GM18502 (cell line): ENCODE measurements at regions not wholly inside any gene's neighbourhood (a gene's known extent, or its start where the extent isn't known, plus 50 kb on each side); places are given as distances from the start of the nearest gene placed in this dataset.
A peak's percentile ranks its signal among the peaks of the same experiment; 100 is the strongest.

ENCODE experiments used
- ATAC-seq: cut with Tn5 transposase; IDR thresholded peaks from one replicate; pipeline ENCODE4 v1.9.1; 2021; ENCODE audit warnings: mild to moderate bottlenecking; ENCODE audit not compliant: unreplicated experiment, poor library complexity

DNA sequence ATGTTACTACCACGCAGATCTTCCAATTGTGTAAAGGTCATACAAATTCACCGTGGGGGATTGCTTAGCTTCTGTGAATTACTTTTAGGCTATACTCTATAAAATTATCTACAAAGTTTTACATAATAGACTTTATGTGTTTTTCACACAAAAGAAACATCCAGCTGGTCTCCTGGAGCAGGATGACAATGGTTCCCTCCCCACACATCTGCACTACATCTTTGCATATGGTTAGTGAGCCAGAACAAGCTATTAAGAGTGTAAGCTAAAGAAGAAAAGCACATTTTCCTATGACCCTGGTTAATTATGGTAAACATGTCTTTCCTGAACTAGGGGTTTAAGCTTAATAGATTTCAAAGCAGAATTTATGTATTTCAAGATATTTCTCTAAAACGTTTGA lies 295.1 kb downstream of the ASXL3 start:
- no peak for ATAC-seq

DNA sequence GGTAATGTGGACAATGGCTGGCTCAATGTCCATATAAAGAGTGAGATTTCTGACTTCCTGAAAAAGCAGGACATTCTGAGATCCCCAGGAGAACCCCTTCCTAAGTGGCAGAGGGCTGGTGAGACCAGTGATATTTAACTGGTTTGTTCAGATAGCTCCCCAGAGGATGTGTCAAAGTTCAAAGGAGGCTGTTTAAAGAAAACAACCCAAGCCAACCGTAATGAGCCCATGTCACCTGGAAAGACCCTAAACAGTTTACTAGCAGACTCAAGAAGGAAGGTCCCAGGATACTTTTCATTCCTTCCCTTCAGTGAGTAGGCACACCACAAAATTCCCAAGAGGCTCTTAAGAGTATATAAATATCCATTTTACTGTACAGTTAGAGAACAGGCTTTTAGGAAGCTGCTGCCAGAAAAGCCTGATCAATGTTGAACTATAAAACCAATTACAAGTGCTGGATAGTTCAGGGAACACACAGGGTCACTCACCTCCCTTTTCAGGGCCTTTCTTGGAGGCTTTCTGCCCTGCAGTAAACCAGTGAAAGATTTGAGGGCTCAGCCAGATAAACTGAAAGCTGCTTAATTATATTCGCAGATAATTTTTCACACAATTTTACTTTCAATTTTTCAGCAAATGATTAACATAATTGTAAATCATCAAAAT lies 293.5 kb downstream of the ASXL3 start:
- ATAC-seq: no peak

GRCh38 chr18:33870059-33870458 lies 292.0 kb downstream of the ASXL3 start:
- no peak for ATAC-seq

GRCh38 chr18:33866386-33866785 lies 288.4 kb downstream of the ASXL3 start:
- ATAC-seq: no peak

DNA sequence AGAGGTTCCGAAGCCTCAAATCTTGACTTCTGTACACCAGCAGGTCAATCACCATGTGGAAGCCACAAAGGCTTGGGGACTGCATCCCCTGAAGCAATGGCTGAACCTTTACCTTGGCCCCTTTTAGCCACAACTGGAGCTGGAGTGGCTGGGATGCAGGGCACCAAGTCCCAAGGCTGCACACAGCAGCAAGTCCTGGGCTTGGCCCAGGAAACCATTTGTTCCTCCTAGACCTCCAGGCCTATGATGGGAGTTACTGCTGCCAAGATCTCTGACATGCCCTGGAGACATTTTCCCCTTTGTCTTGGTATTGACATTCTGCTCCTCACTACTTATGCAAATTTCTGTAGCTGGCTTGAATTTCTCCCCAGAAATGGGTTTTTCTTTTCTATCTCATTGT lies 285.9 kb downstream of the ASXL3 start:
- no peak for ATAC-seq

GRCh38 chr18:33854827-33855139 lies 276.8 kb downstream of the ASXL3 start:
- no peak for ATAC-seq

DNA sequence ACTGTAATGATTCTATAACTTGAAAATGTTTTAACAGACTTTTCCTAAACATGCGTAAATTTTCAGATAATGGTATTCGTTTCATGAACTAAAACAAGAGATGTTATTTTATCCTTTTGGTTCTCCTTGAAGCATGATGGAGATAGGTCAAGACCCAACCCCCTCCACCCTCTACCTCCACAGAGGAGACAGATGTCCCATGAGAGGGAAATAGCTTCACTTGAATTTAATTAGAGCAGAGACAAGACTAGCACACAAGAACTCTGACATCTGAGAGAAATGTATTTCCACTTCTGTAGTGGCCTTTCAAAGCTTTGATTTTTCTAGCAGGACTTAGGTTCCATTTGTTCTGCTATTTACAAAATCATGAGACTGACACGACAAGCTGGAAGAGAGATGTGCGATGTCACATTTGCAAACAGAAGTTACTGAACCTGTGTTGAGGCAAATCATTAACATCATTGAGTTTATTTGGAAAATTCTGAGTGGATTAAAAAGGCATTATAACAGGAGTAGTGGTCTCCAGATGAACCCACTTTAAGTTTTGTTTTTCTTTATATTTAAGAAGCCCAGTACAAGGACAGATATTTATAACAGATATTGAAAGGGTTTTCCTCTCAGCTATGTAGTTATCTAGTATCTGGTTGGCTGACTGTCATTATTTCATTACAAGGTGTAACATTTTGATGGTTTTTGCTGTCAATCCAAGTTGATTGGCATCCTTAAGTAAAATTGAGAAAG lies 276.2 kb downstream of the ASXL3 start:
- ATAC-seq: no peak

DNA sequence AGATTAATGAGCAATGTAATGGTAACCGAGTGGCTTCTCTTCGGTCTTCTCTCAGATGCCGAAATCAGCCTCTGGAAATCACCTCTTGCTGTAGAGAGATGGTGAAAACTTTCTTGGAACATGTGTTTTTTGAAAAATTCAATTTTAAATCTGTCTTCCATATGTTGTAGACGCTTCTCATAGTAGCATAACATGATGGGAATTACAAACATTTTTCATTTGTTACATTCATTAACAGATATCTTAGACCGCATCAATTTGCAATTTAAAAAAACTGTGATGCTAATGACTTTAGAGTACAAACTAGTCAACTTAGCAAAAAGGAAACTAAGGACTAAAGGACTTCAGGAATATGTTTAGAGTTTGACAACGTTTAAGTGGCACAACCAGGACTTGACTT lies 275.2 kb downstream of the ASXL3 start:
- no peak for ATAC-seq

- no peak for ATAC-seq
Measured at GRCh38 chr18:33851546-33852078, 273.6 kb downstream of the ASXL3 start.

DNA sequence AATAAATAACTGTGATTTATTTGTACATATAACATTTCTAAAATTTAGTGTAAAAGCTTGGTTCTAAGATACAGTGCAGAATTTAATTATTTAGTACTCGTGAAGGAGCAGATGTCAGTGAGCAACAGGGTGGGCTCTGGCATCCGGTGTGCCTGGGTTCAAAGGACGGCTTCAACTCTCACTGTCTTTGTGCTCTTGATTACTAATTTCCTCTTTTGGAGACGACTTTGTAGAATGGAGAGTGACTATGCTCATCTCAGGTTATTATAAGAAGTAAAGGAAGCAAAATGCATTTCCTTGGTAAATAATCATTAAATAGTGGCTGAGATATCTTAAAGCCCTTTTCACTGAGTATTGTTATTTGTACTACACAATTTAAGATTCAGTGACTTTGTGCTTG lies 271.7 kb downstream of the ASXL3 start:
- ATAC-seq: no peak

- ATAC-seq: no peak
Measured at GRCh38 chr18:33844232-33844631, 266.2 kb downstream of the ASXL3 start.

- no peak for ATAC-seq
Measured at GRCh38 chr18:33841221-33841967, 263.4 kb downstream of the ASXL3 start.

DNA sequence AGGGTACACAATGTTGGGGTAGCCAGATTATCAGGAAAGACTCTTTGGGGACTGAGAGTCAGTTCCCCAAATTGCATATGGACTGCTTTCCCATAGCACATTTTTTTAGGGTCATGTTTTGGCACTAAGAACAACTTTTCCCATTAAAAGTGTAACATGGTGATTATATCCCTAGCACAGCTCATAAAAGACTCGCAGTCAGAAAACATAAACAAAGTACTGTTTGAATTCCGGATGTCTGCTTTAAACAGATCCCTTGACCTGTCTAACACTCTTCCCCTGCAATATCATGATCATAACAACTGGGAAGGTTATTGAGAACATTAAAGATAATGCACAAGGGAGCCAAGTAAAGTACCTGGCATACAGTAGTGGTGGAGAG lies 262.2 kb downstream of the ASXL3 start:
- ATAC-seq: no peak

GRCh38 chr18:33839452-33840211 lies 261.6 kb downstream of the ASXL3 start:
- ATAC-seq: peak; percentile 84

DNA sequence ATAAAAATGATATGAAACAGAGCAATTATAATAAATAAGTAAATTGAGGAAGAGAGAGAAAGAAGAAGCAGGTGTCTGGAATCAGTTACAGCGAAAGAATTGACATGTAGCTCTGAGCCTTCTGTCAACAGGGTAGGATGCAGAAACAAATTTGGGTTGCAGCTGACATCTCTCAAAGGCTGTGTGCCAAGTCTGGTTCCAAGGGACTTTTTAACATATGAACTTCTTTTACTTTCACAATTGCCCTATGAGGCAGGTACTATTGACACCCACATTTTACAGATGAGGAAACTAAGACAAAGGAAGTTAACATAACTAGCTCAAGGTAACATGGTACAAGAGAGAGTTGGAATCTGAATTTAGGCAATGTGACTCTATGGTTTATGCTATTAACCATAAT lies 260.0 kb downstream of the ASXL3 start:
- no peak for ATAC-seq

DNA sequence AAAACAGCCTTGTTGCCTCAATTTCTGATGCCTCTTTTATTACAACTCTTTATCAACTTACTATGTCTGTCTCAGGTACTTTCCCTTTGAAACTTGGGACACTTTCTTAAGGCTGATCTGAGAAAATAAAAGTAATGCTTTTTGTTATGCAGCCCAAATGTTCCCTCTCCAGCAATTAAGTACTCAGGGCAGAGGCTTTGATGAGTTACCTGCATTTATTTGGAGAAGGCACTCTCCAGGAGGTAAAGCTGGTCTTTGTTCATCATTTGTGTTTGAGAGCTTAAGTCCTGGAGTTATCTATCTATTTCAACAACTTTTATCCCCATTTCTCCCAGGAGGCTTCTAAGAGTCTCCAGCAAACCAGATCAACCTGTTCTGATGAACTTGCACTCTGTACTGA lies 259.2 kb downstream of the ASXL3 start:
- no peak for ATAC-seq

DNA sequence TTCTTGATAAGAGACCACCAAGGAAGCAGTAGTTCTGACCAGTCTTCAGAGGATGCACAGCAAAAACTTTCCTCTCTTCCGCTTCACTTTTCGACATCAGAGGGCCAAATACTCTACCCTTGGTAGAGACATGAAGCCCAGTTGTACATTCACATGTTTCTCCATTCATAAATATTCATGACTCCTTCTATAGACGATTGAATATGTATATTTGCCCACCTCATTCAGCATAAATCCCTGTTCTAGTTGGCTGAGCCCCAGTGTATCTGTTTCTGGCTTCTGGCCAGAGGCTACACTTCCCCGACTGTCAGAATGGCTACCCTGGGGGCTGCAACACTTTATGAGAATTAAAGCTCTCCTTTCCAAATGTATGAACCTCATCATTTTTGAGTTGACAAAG lies 258.5 kb downstream of the ASXL3 start:
- no peak for ATAC-seq

GRCh38 chr18:33835419-33835818 lies 257.4 kb downstream of the ASXL3 start:
- no peak for ATAC-seq

DNA sequence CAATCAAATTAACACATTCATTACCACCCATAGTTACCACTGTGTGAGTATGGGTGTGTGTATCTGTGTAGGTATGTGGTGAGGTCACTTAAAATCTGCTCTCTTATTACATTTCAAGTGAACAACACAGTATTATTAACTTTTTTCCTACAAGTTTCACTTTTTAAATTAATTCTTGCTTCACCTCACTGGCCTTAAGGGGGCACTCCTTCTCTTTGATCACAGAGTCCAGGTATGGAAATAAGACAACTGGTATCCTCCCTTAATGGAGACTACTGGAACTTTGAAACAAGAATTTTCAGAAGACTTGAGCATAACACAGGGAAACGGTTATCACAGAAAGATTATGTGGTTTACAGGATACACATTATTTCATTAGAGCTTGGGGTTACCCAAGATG lies 255.8 kb downstream of the ASXL3 start:
- ATAC-seq: no peak

GRCh38 chr18:33831424-33831823 lies 253.4 kb downstream of the ASXL3 start:
- no peak for ATAC-seq

DNA sequence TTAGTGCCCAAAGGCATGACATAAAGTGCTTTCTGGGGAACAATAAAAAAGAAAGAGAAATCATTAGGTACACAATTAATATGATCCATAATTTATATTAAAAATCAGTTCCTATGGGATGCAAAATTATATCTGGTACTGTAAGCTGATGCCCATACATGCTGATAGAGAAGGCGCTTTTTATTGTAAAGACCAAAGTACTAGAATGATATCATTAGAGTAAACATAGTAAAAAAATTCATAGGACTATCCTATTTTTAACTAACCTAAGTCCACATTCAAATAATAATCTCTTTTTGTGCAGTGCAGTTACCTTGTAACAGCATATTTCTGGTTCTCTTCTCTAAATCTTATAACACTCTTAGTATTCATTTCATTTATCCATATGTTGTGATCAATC lies 252.2 kb downstream of the ASXL3 start:
- no peak for ATAC-seq
